Endothelial cell of umbilical vein (primary cell): ENCODE measurements at regions not wholly inside any gene's neighbourhood (a gene's known extent, or its start where the extent isn't known, plus 50 kb on each side); places are given as distances from the start of the nearest gene placed in this dataset.

Experiments used
- BruUV-seq: library from RNA; stranded (reverse); fragments of 400-500 nt; replicated peaks from 2 replicates; lab custom pipeline; 2021; lab: Mats Ljungman, UMichigan
- CTCF ChIA-PET: fragments of 300-600, 350-600 bp; sonication (Branson Sonifier 250); formaldehyde crosslinking; loops from one replicate; lab custom pipeline; 2021; ENCODE audit warnings: antibody characterized with exemption, inconsistent platforms; lab: Charles Lee
- POLR2A ChIA-PET: fragments of 300-600, 350-600 bp; sonication (Branson Sonifier 250); formaldehyde crosslinking; loops from one replicate; lab custom pipeline; 2021; ENCODE audit warnings: antibody characterized with exemption, inconsistent platforms; lab: Charles Lee
- DNase-seq: peaks from one replicate; pipeline ENCODE4 v3.0.0-alpha.2; 2011; ENCODE audit warnings: low read depth, low spot score
- FAIRE-seq: peaks from 2 replicates; lab custom pipeline; 2011; peaks lifted over from hg19 to GRCh38; lab: Jason Lieb, UNC
- H2AFZ ChIP-seq: 2 replicates; pipeline ENCODE4 v1.6.0; 2012; ENCODE audit warnings: low read depth, low read length, control low read depth, inconsistent platforms
- H3K27ac ChIP-seq: 2 replicates; pipeline ENCODE4 v1.5.1; 2011; ENCODE audit warnings: low read depth, mild to moderate bottlenecking, control low read depth, low read length, moderate library complexity; ENCODE audit not compliant: insufficient read depth
- H3K27me3 ChIP-seq, 2 experiments: 2 replicates each; pipeline versions ENCODE4 v1.6.0 to v1.6.1; 2011; ENCODE audit warnings: low read length in 2 of 2, mixed read lengths in 1 of 2; ENCODE audit not compliant: control insufficient read depth in 2 of 2, insufficient read depth in 2 of 2
- H3K36me3 ChIP-seq, 2 experiments: 2 replicates in 1 of 2; 3 replicates in 1 of 2; pipeline ENCODE4 v1.5.1; 2011; ENCODE audit warnings: low read length in 2 of 2, mild to moderate bottlenecking in 1 of 2, moderate library complexity in 1 of 2; ENCODE audit not compliant: control insufficient read depth in 2 of 2, insufficient read depth in 2 of 2; ENCODE audit errors: extremely low read depth in 1 of 2
- H3K4me1 ChIP-seq: 3 replicates; pipeline ENCODE4 v1.5.1; 2011; ENCODE audit warnings: mild to moderate bottlenecking, low read length; ENCODE audit not compliant: control insufficient read depth, insufficient read depth; ENCODE audit errors: extremely low read depth
- H3K4me2 ChIP-seq: 2 replicates; pipeline ENCODE4 v1.6.1; 2011; ENCODE audit warnings: low read length, control low read depth, mixed read lengths; ENCODE audit not compliant: insufficient read depth
- H3K4me3 ChIP-seq, 3 experiments: fragments of 200-600 bp in 1 of 3; sonication (generic), shearing (Covaris generic) in 1 of 3; replicated peaks in 1 of 3; 2 replicates each; pipeline ENCODE4 v1.5.1; 2011 to 2016; ENCODE audit warnings: control low read depth in 3 of 3, low read length in 3 of 3, mild to moderate bottlenecking in 2 of 3, inconsistent platforms in 1 of 3, low read depth in 1 of 3, moderate library complexity in 1 of 3; ENCODE audit not compliant: insufficient read depth in 1 of 3
- H3K79me2 ChIP-seq: 2 replicates; pipeline ENCODE4 v1.6.0; 2012; ENCODE audit warnings: low read length, inconsistent platforms; ENCODE audit not compliant: control insufficient read depth, insufficient read depth
- H3K9ac ChIP-seq: replicated peaks from 2 replicates; pipeline ENCODE3; 2011; ENCODE audit warnings: low read length, control low read depth; ENCODE audit not compliant: insufficient read depth; ENCODE audit errors: extremely low read depth
- H3K9me1 ChIP-seq: replicated peaks from 3 replicates; pipeline ENCODE4 v1.6.0; 2011; ENCODE audit warnings: mild to moderate bottlenecking, low read length; ENCODE audit not compliant: control insufficient read depth, insufficient read depth; ENCODE audit errors: extremely low read depth
- H3K9me3 ChIP-seq: replicated peaks from 2 replicates; pipeline ENCODE4 v1.5.1; 2012; ENCODE audit warnings: low read length, inconsistent platforms; ENCODE audit not compliant: control insufficient read depth, insufficient read depth
- H4K20me1 ChIP-seq: replicated peaks from 2 replicates; pipeline ENCODE3; 2011; ENCODE audit warnings: mild to moderate bottlenecking, low read length; ENCODE audit not compliant: control insufficient read depth, insufficient read depth; ENCODE audit errors: extremely low read depth
- CTCF ChIP-seq, 2 donors: IDR thresholded peaks; 1 replicate in 1 of 2; 2 replicates in 1 of 2; pipeline ENCODE4 v1.5.1; 2011; ENCODE audit warnings: low read length in 2 of 2, mild to moderate bottlenecking in 2 of 2, moderate library complexity in 2 of 2, control low read depth in 1 of 2, inconsistent platforms in 1 of 2, low read depth in 1 of 2; ENCODE audit not compliant: insufficient read depth in 1 of 2; ENCODE audit errors: extremely low read depth in 1 of 2
- EZH2 ChIP-seq: IDR thresholded peaks from 2 replicates; pipeline ENCODE4 v1.6.1; 2012; ENCODE audit warnings: borderline replicate concordance, low read depth, mild to moderate bottlenecking, moderate library complexity, low read length, inconsistent platforms; ENCODE audit not compliant: severe bottlenecking
- FOS ChIP-seq: IDR thresholded peaks from 2 replicates; pipeline ENCODE4 v1.6.1; 2011; ENCODE audit warnings: mild to moderate bottlenecking, low read length, moderate library complexity, borderline replicate concordance; ENCODE audit not compliant: insufficient read depth
- GATA2 ChIP-seq: IDR thresholded peaks from 2 replicates; pipeline ENCODE4 v1.7.0; 2011; ENCODE audit warnings: low read depth, mild to moderate bottlenecking, moderate library complexity, mixed read lengths, low read length; ENCODE audit not compliant: insufficient read length, insufficient read depth
- JUN ChIP-seq: IDR thresholded peaks from 2 replicates; pipeline ENCODE4 v1.6.1; 2011; ENCODE audit warnings: borderline replicate concordance, low read depth; ENCODE audit not compliant: insufficient read length, insufficient read depth
- MYC ChIP-seq: IDR thresholded peaks from one replicate; pipeline ENCODE4 v1.6.1; 2011; ENCODE audit warnings: mild to moderate bottlenecking, low read depth, low read length
- POLR2A ChIP-seq: IDR thresholded peaks from 2 replicates; pipeline ENCODE4 v1.6.1; 2012; ENCODE audit warnings: low read depth, mild to moderate bottlenecking, control low read depth, low read length
- POLR2AphosphoS5 ChIP-seq: IDR thresholded peaks from 2 replicates; pipeline ENCODE4 v1.6.1; 2012; ENCODE audit warnings: low read depth, mild to moderate bottlenecking, control low read depth, low read length, moderate library complexity; ENCODE audit not compliant: insufficient read depth
- dilution Hi-C: fragments of 300-500 bp; cut with MboI; formaldehyde crosslinking; loops from one replicate; pipeline ENCODE4 v1.15.0; 2019; ENCODE audit warnings: low sequenced_read_pairs; ENCODE audit not compliant: extremely low pct_ligation_motif_present
- intact Hi-C: fragments of 100-400 bp; cut with micrococcal nuclease; formaldehyde crosslinking; loops from one replicate; pipeline ENCODE4 v1.10.0; 2022
- TF ChIP-seq, protein P1 (sequence below): IDR thresholded peaks from 2 replicates; pipeline ENCODE4 v1.6.1; 2011; ENCODE audit not compliant: insufficient read depth, insufficient read length

- DNase-seq (no peak), FAIRE-seq (no peak)
- Histone ChIP-seq H3K9ac (no peak overlapping the region), H3K36me3 (no peaks in the 10 kb centered on the region), H3K4me2 (no peak overlapping the region), H2AFZ (no peak overlapping the region), H3K27ac (no peak overlapping the region), H3K79me2 (no peaks in the 10 kb centered on the region), H3K4me3 (no peak overlapping the region), H3K9me1 (no peaks in the 10 kb centered on the region), H3K27me3 (no peaks in the 10 kb centered on the region), H3K9me3 (peaks cover 1% of the 10 kb centered on the region), H4K20me1 (no peaks in the 10 kb centered on the region), H3K4me1 (no peaks in the 10 kb centered on the region)
- CTCF ChIA-PET, result no interaction called here
- no peak for TF ChIP-seq CTCF (IDR thresholded peaks at IDR 0.05; ENCODE audit: extremely low read depth in 1 of 2, insufficient read depth in 1 of 2, low read depth in 1 of 2, low read length in 2 of 2)
- no peak for TF ChIP-seq POLR2AphosphoS5
- TF ChIP-seq FOS, result no peak
- no peak for TF ChIP-seq MYC
- TF ChIP-seq, protein P1, sequence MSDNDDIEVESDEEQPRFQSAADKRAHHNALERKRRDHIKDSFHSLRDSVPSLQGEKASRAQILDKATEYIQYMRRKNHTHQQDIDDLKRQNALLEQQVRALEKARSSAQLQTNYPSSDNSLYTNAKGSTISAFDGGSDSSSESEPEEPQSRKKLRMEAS, result no peak
- no peak for TF ChIP-seq GATA2
- TF ChIP-seq POLR2A, result no peak
- TF ChIP-seq JUN, result no peak
- TF ChIP-seq EZH2, result no peak
- POLR2A ChIA-PET, result no interaction called here
- intact Hi-C loops, result no loop called here
- dilution Hi-C loops, result no loop called here
- no TSS peak for BruUV-seq
These were observed 299.9 kb upstream of the SFRP2 start for GRCh38 chr4:154088741-154089140.
